ENCODE measurements at regions not wholly inside any gene's neighbourhood (a gene's known extent, or its start where the extent isn't known, plus 50 kb on each side); places are given as distances from the start of the nearest gene placed in this dataset.

GRCh38 chr1:209484429-209484828 lies 99.1 kb upstream of the CAMK1G start:
- TF ChIP-seq POLR2A (IDR thresholded peaks at IDR 0.05; ENCODE audit: low read depth, low read length): no peak
- TF ChIP-seq POLR2AphosphoS5 (IDR thresholded peaks at IDR 0.05; ENCODE audit: low read depth, low read length): no peak
- TF ChIP-seq TAF1 (IDR thresholded peaks at IDR 0.05; ENCODE audit: borderline replicate concordance, low read depth, low read length): no peak

All from GM12892 (cell line).